HTR-8/SVneo (cell line): ENCODE measurements at regions not wholly inside any gene's neighbourhood (a gene's known extent, or its start where the extent isn't known, plus 50 kb on each side); places are given as distances from the start of the nearest gene placed in this dataset.

Source experiments
- DNase-seq: peaks from one replicate; pipeline ENCODE4 v3.0.0; 2011; ENCODE audit warnings: low spot score, mixed read lengths; ENCODE audit not compliant: insufficient read length
- FAIRE-seq: peaks from 2 replicates; lab custom pipeline; 2011; peaks lifted over from hg19 to GRCh38; lab: Jason Lieb, UNC

GRCh38 chr9:105172436-105172835 is 72.0 kb upstream of the SLC44A1 start:
- FAIRE-seq (no peak), DNase-seq (no peak)

GRCh38 chr9:105173306-105173705 is 71.1 kb upstream of the SLC44A1 start:
- FAIRE-seq (no peak), DNase-seq (no peak)

GRCh38 chr9:105173826-105174225 is 70.6 kb upstream of the SLC44A1 start:
- FAIRE-seq (no peak), DNase-seq (no peak)

GRCh38 chr9:105176194-105176593 is 68.3 kb upstream of the SLC44A1 start:
- FAIRE-seq (no peak), DNase-seq (no peak)

- no peak for FAIRE-seq
- DNase-seq = no peak
Observed at GRCh38 chr9:105178076-105178475, 66.4 kb upstream of the SLC44A1 start.

- DNase-seq = no peak
- no peak for FAIRE-seq
Observed at GRCh38 chr9:105187781-105188180, 56.7 kb upstream of the SLC44A1 start.

- DNase-seq (no peak), FAIRE-seq (no peak)
Observed at GRCh38 chr9:105188746-105189145, 55.7 kb upstream of the SLC44A1 start.

- FAIRE-seq = no peak
Observed at GRCh38 chr9:105191508-105192121, 52.8 kb upstream of the SLC44A1 start.

GRCh38 chr9:105193560-105193959 is 50.9 kb upstream of the SLC44A1 start:
- DNase-seq = no peak
- no peak for FAIRE-seq

More at GRCh38 chr9:105191508-105192121, 52.8 kb upstream of the SLC44A1 start:
- DNase-seq = no peak

GRCh38 chr9:105194234-105194633 is 50.2 kb upstream of the SLC44A1 start:
- FAIRE-seq (no peak), DNase-seq (no peak)
